B cell (primary cell): ENCODE measurements at regions not wholly inside any gene's neighbourhood (a gene's known extent, or its start where the extent isn't known, plus 50 kb on each side); places are given as distances from the start of the nearest gene placed in this dataset.

Experiments
- ATAC-seq: fragments of 200-7000 bp; cut with Tn5 transposase; one replicate; pipeline ENCODE4 v1.10.0; 2021; ENCODE audit warnings: low read depth, mild to moderate bottlenecking, moderate number of reproducible peaks, moderate library complexity
- CTCF ChIA-PET: fragments of 350-600 bp; sonication (Branson Sonifier 250); formaldehyde crosslinking; loops from one replicate; lab custom pipeline; 2021; ENCODE audit warnings: antibody characterized with exemption, inconsistent platforms; lab: Charles Lee
- POLR2A ChIA-PET: fragments of 350-600 bp; sonication (Branson Sonifier 250); formaldehyde crosslinking; loops from one replicate; lab custom pipeline; 2021; ENCODE audit warnings: antibody characterized with exemption; lab: Charles Lee
- DNase-seq: peaks from one replicate; pipeline ENCODE4 v3.0.0; 2013
- H2AFZ ChIP-seq: 2 replicates; pipeline ENCODE4 v1.6.1; 2012; ENCODE audit warnings: mild to moderate bottlenecking, low read depth, low read length; ENCODE audit not compliant: insufficient read depth, poor library complexity, severe bottlenecking
- H3K27ac ChIP-seq, 2 donors: 1 replicate in 1 of 2; 2 replicates in 1 of 2; pipeline ENCODE4 v1.5.1; 2012 to 2013; ENCODE audit warnings: low read length in 2 of 2, mild to moderate bottlenecking in 2 of 2, moderate library complexity in 1 of 2
- H3K27me3 ChIP-seq, 4 experiments: fragments of 200-600 bp in 1 of 4; sonication (generic) in 1 of 4; replicated peaks in 1 of 4; 1 replicate in 2 of 4; 2 replicates in 2 of 4; pipeline versions ENCODE4 v1.6.1 to v1.7.0; 2013 to 2016; ENCODE audit warnings: low read length in 3 of 4, mild to moderate bottlenecking in 2 of 4, mixed read lengths in 1 of 4, moderate library complexity in 1 of 4; ENCODE audit not compliant: insufficient read depth in 4 of 4, control insufficient read depth in 3 of 4; ENCODE audit errors: control extremely low read depth in 1 of 4
- H3K36me3 ChIP-seq, 2 experiments: replicated peaks in 1 of 2; 1 replicate in 1 of 2; 2 replicates in 1 of 2; pipeline versions ENCODE4 v1.6.1 to v1.7.1; 2013; ENCODE audit warnings: low read length in 1 of 2; ENCODE audit not compliant: insufficient read depth in 2 of 2, control insufficient read depth in 1 of 2; ENCODE audit errors: control extremely low read depth in 1 of 2, extremely low read depth in 1 of 2
- H3K4me1 ChIP-seq, 2 donors: fragments of 200-600 bp in 1 of 2; sonication (generic) in 1 of 2; 1 replicate in 1 of 2; 2 replicates in 1 of 2; pipeline versions ENCODE4 v1.5.1 to v1.6.1; 2013 to 2017; ENCODE audit warnings: low read length in 2 of 2; ENCODE audit not compliant: control insufficient read depth in 2 of 2, insufficient read depth in 2 of 2
- H3K4me2 ChIP-seq: replicated peaks from 2 replicates; pipeline ENCODE3; 2012; ENCODE audit warnings: mild to moderate bottlenecking, low read depth, low read length; ENCODE audit not compliant: poor library complexity, severe bottlenecking
- H3K4me3 ChIP-seq, 5 experiments: fragments of 200-600 bp in 1 of 5; sonication (generic) in 1 of 5; 1 replicate in 3 of 5; 2 replicates in 2 of 5; pipeline versions ENCODE4 v1.5.1 to v1.7.0; 2011 to 2016; ENCODE audit warnings: low read length in 4 of 5, mild to moderate bottlenecking in 4 of 5, low read depth in 2 of 5, control low read depth in 1 of 5, moderate library complexity in 1 of 5; ENCODE audit not compliant: insufficient read depth in 1 of 5; ENCODE audit errors: control extremely low read depth in 1 of 5, extremely low read depth in 1 of 5
- H3K79me2 ChIP-seq: fragments of 200-600 bp; sonication (generic); one replicate; pipeline ENCODE4 v1.6.0; 2016; ENCODE audit warnings: low read length; ENCODE audit not compliant: control insufficient read depth, insufficient read depth
- H3K9ac ChIP-seq: fragments of 200-600 bp; sonication (generic); 2 replicates; pipeline ENCODE4 v1.6.1; 2017; ENCODE audit warnings: mild to moderate bottlenecking, low read length, moderate library complexity
- H3K9me3 ChIP-seq, 3 donors: one replicate each; pipeline versions ENCODE4 v1.6.1 to v1.7.1; 2013; ENCODE audit warnings: low read length in 2 of 3; ENCODE audit not compliant: control insufficient read depth in 2 of 3, insufficient read depth in 1 of 3; ENCODE audit errors: control extremely low read depth in 1 of 3
- H4K20me1 ChIP-seq: 2 replicates; pipeline ENCODE4 v1.6.0; 2012; ENCODE audit warnings: mild to moderate bottlenecking, low read length; ENCODE audit not compliant: insufficient read depth, control insufficient read depth, poor library complexity, severe bottlenecking
- H3K27ac Mint-ChIP-seq: one replicate; pipeline ENCODE4 v1.8.0; 2021; ENCODE audit warnings: mixed read lengths
- H3K27me3 Mint-ChIP-seq: one replicate; pipeline ENCODE4 v1.8.0; 2021; ENCODE audit warnings: mixed read lengths
- H3K4me1 Mint-ChIP-seq: one replicate; pipeline ENCODE4 v1.8.0; 2021; ENCODE audit warnings: mixed read lengths
- H3K4me3 Mint-ChIP-seq: one replicate; pipeline ENCODE4 v1.8.0; 2021; ENCODE audit warnings: mixed read lengths
- H3K9me3 Mint-ChIP-seq: one replicate; pipeline ENCODE4 v1.8.0; 2022; ENCODE audit warnings: mixed read lengths; ENCODE audit not compliant: insufficient read depth
- EZH2 ChIP-seq: IDR thresholded peaks from 2 replicates; pipeline ENCODE4 v1.6.1; 2012; ENCODE audit warnings: borderline replicate concordance, low read depth, mild to moderate bottlenecking, moderate library complexity, low read length; ENCODE audit not compliant: insufficient read depth, poor library complexity, severe bottlenecking
- WGBS: methylation state at CpG from one replicate; pipeline ENCODE4 v1.1.5; 2013; ENCODE audit warnings: missing lambda C conversion rate; ENCODE audit not compliant: insufficient coverage; 5-methylcytosine and 5-hydroxymethylcytosine counted together
- intact Hi-C: fragments of 100-400 bp; cut with micrococcal nuclease; formaldehyde crosslinking; loops from one replicate; pipeline ENCODE4 v1.10.0; 2022
- TF ChIP-seq, protein P1 (sequence below): fragments of 200-600 bp; IDR thresholded peaks from one replicate; pipeline ENCODE4 v1.8.0; 2022; ENCODE audit warnings: antibody characterized with exemption, mild to moderate bottlenecking

DNA sequence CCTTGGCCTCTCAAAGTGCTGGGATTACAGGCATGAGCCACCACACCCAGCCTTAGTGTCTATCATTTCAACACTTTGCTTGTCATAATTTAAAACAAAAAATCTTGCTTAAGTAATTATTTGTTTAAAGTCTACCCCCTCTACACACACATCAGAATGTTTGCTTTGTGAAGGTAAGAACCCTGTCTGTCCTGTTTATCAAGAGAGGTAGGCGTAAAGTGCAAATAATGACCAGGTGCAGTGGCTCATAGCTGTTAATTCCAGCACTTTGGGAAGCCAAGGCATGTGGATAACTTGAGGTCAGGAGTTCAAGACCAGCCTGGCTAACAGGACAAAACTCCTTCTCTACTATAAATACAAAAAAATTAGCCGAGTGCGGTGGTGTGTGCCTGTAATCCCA, 326.7 kb upstream of the CLNK start:
- Mint-ChIP-seq H3K27ac (no peak overlapping the region), H3K27me3 (no peaks in the 10 kb centered on the region), H3K4me3 (no peak overlapping the region), H3K4me1 (peaks cover 7% of the 10 kb centered on the region), H3K9me3 (no peaks in the 10 kb centered on the region)
- POLR2A ChIA-PET, result no interaction called here
- Histone ChIP-seq H3K79me2 (no peaks in the 10 kb centered on the region), H3K27ac (no peak overlapping the region), H2AFZ (no peak overlapping the region), H3K4me3 (no peak overlapping the region), H3K4me2 (no peak overlapping the region), H3K4me1 (peaks cover 7 to 9% of the 10 kb centered on the region in 2 donors), H3K9ac (no peak overlapping the region), H4K20me1 (no peaks in the 10 kb centered on the region), H3K9me3 (peaks cover 0 to 8% (median 0%) of the 10 kb centered on the region in 3 donors), H3K36me3 (no peaks in the 10 kb centered on the region), H3K27me3 (no peaks in the 10 kb centered on the region)
- TF ChIP-seq, protein P1, sequence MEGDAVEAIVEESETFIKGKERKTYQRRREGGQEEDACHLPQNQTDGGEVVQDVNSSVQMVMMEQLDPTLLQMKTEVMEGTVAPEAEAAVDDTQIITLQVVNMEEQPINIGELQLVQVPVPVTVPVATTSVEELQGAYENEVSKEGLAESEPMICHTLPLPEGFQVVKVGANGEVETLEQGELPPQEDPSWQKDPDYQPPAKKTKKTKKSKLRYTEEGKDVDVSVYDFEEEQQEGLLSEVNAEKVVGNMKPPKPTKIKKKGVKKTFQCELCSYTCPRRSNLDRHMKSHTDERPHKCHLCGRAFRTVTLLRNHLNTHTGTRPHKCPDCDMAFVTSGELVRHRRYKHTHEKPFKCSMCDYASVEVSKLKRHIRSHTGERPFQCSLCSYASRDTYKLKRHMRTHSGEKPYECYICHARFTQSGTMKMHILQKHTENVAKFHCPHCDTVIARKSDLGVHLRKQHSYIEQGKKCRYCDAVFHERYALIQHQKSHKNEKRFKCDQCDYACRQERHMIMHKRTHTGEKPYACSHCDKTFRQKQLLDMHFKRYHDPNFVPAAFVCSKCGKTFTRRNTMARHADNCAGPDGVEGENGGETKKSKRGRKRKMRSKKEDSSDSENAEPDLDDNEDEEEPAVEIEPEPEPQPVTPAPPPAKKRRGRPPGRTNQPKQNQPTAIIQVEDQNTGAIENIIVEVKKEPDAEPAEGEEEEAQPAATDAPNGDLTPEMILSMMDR, result no peak
- no peak for TF ChIP-seq EZH2
- intact Hi-C loops, result no loop called here
- WGBS, result no CpG with 5 or more reads among the region's 3 CpGs
- CTCF ChIA-PET, result no interaction called here
- ATAC-seq, result no peak
- DNase-seq, result no peak

DNA sequence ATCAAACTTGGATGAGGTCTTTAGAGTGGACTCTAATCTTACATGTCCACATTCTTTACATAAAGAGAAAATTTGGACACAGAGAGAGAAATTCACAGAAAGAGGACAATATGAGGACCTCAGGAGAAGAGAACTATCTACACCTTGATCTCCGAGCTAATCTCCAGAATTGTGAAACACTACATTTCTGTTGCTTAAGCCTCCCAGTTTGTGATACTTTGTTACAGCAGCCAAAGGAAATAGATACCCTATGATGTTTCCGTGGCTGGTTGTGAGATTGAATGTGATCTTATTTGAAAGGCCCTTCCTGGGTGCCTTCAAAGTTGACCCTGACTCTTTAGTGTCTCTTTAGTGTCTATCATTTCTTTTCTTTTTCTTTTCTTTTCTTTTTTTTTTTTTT, 326.1 kb upstream of the CLNK start:
- POLR2A ChIA-PET, result no interaction called here
- H3K4me3 Mint-ChIP-seq, result no peak overlapping the region
- Histone ChIP-seq H2AFZ (no peak overlapping the region), H3K9me3 (peaks cover 0 to 8% (median 0%) of the 10 kb centered on the region in 3 donors), H3K4me3 (no peak overlapping the region), H3K4me2 (no peak overlapping the region), H4K20me1 (no peaks in the 10 kb centered on the region), H3K27ac (no peak overlapping the region), H3K36me3 (no peaks in the 10 kb centered on the region), H3K27me3 (no peaks in the 10 kb centered on the region), H3K4me1 (peaks cover 10 to 12% of the 10 kb centered on the region in 2 donors), H3K79me2 (no peaks in the 10 kb centered on the region), H3K9ac (no peak overlapping the region)
- no peaks in the 10 kb centered on the region for H3K27me3 Mint-ChIP-seq
- 100% methylated on average over 1 of the region's 2 CpGs for WGBS
- ATAC-seq, result no peak
- CTCF ChIA-PET, result no interaction called here
- TF ChIP-seq, protein P1, result no peak
- no peak for TF ChIP-seq EZH2
- no peak overlapping the region for H3K27ac Mint-ChIP-seq
- H3K4me1 Mint-ChIP-seq, result peaks cover 8% of the 10 kb centered on the region
- no peak for DNase-seq
- no peaks in the 10 kb centered on the region for H3K9me3 Mint-ChIP-seq
- intact Hi-C loops, result no loop called here
